Mucosa of gallbladder (tissue), 1 donor: ENCODE measurements at regions not wholly inside any gene's neighbourhood (a gene's known extent, or its start where the extent isn't known, plus 50 kb on each side); places are given as distances from the start of the nearest gene placed in this dataset.

Experiments
- DNase-seq: peaks from one replicate; pipeline ENCODE4 v3.0.0-alpha.2; 2020; ENCODE audit warnings: low spot score
- donor health status: DM: no; HTN: no; CAD: no.

- DNase-seq: no peak
Observed at GRCh38 chr10:83869898-83870297, 269.4 kb upstream of the GHITM start.

- peak; percentile 73 for DNase-seq
Observed at GRCh38 chr10:83871187-83872081, 267.9 kb upstream of the GHITM start.

GRCh38 chr10:83880252-83880791, 259.0 kb upstream of the GHITM start:
- DNase-seq: no peak

GRCh38 chr10:83881661-83882060, 257.6 kb upstream of the GHITM start:
- no peak for DNase-seq

- DNase-seq: no peak
Observed at GRCh38 chr10:83886871-83887270, 252.4 kb upstream of the GHITM start.

- DNase-seq: no peak
Observed at GRCh38 chr10:83892737-83893136, 246.6 kb upstream of the GHITM start.

- no peak for DNase-seq
Observed at GRCh38 chr10:83896219-83896618, 243.1 kb upstream of the GHITM start.

- DNase-seq: no peak
Observed at GRCh38 chr10:83897626-83898025, 241.7 kb upstream of the GHITM start.

- DNase-seq: no peak
Observed at GRCh38 chr10:83908506-83908905, 230.8 kb upstream of the GHITM start.

- no peak for DNase-seq
Observed at GRCh38 chr10:83909001-83909400, 230.3 kb upstream of the GHITM start.

- no peak for DNase-seq
Observed at GRCh38 chr10:83915801-83916200, 223.5 kb upstream of the GHITM start.

GRCh38 chr10:83917537-83918506, 221.5 kb upstream of the GHITM start:
- DNase-seq: peak; percentile 19

GRCh38 chr10:83919187-83919586, 220.1 kb upstream of the GHITM start:
- no peak for DNase-seq

- DNase-seq: no peak
Observed at GRCh38 chr10:83921984-83922860, 217.1 kb upstream of the GHITM start.

- DNase-seq: no peak
Observed at GRCh38 chr10:83925133-83925532, 214.2 kb upstream of the GHITM start.

- DNase-seq: no peak
Observed at GRCh38 chr10:83926606-83927005, 212.7 kb upstream of the GHITM start.

- DNase-seq: no peak
Observed at GRCh38 chr10:83927166-83927565, 212.1 kb upstream of the GHITM start.

- no peak for DNase-seq
Observed at GRCh38 chr10:83929399-83929798, 209.9 kb upstream of the GHITM start.

GRCh38 chr10:83931669-83932068, 207.6 kb upstream of the GHITM start:
- no peak for DNase-seq

- no peak for DNase-seq
Observed at GRCh38 chr10:83932245-83932644, 207.1 kb upstream of the GHITM start.

GRCh38 chr10:83934062-83934461, 205.2 kb upstream of the GHITM start:
- DNase-seq: no peak
